ENCODE measurements at regions not wholly inside any gene's neighbourhood (a gene's known extent, or its start where the extent isn't known, plus 50 kb on each side); places are given as distances from the start of the nearest gene placed in this dataset.
"Not testable (repeated sequence)": the region's sequence is repeated elsewhere in the genome, so short reads cannot be mapped to it uniquely, and the experiment has no call there.

DNA sequence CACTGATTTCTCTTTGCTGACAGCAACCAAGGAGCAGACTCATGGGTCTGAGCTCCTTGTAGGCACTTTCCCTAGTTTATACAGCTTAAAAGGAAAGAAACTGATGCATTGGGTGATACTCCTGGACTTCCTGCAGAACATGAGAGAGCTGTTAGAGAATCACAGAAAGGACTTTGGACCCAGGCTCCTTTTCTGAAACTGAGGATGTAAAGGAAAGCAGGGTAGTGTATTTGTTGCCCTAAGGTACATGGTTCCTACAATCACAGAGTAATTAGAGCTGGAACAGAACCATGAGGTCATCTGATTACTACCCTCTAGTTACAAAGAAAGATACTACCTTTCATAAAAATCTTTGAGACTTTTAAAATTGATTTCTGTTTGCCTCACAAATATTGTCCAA is 477.1 kb upstream of the SPTLC3 start:
- H3K27me3 ChIP-seq (ENCODE audit: control insufficient read depth in 1 of 2, insufficient read depth in 2 of 2, low read length in 2 of 2), result no peaks in the 10 kb centered on the region
- H3K4me1 ChIP-seq (ENCODE audit: control insufficient read depth in 2 of 2, insufficient read depth in 2 of 2, low read length in 1 of 2), result no peaks in the 10 kb centered on the region
- no peak overlapping the region for H3K4me3 ChIP-seq (ENCODE audit: low read depth in 1 of 2, low read length in 2 of 2)
- H3K36me3 ChIP-seq (ENCODE audit: control insufficient read depth in 2 of 2, insufficient read depth in 2 of 2, low read length in 1 of 2), result no peaks in the 10 kb centered on the region
- H3K9me3 ChIP-seq (ENCODE audit: control insufficient read depth in 2 of 2, insufficient read depth in 1 of 2, low read depth in 1 of 2, low read length in 1 of 2), result peaks cover 0 to 3% of the 10 kb centered on the region in 2 donors
- no peak overlapping the region for H3K27ac ChIP-seq (ENCODE audit: low read depth in 2 of 2, low read length in 1 of 2)

DNA sequence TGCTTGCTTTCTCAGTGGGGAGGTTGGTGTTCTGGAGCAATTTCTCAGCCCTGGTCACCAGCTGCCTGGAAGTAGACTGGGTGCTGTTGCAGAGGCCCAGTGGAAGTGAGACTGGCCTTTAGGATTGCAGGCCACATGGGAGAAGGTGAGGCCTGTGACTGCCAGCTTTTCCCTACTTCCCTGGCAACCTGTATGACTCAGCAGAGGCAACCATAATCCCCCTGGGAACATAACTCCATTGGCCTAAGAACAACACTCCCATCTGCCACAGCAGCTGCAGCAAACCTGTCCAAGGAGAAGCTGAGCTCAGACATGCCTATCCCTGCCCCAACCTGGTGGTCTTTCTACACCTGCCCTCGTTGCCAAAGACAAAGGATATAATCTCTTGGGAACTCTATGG is 473.5 kb upstream of the SPTLC3 start:
- H3K36me3 ChIP-seq (ENCODE audit: control insufficient read depth in 2 of 2, insufficient read depth in 2 of 2, low read length in 1 of 2), result no peaks in the 10 kb centered on the region
- H3K27ac ChIP-seq (ENCODE audit: low read depth in 2 of 2, low read length in 1 of 2), result no peak overlapping the region
- H3K4me1 ChIP-seq (ENCODE audit: control insufficient read depth in 2 of 2, insufficient read depth in 2 of 2, low read length in 1 of 2), result no peaks in the 10 kb centered on the region
- WGBS, 2 donors, result 22 to 30% methylated on average over 1 of the region's 1 CpG
- H3K27me3 ChIP-seq (ENCODE audit: control insufficient read depth in 1 of 2, insufficient read depth in 2 of 2, low read length in 2 of 2), result no peaks in the 10 kb centered on the region
- H3K4me3 ChIP-seq (ENCODE audit: low read depth in 1 of 2, low read length in 2 of 2), result no peak overlapping the region
- peaks cover 0 to 3% of the 10 kb centered on the region in 2 donors for H3K9me3 ChIP-seq (ENCODE audit: control insufficient read depth in 2 of 2, insufficient read depth in 1 of 2, low read depth in 1 of 2, low read length in 1 of 2)

DNA sequence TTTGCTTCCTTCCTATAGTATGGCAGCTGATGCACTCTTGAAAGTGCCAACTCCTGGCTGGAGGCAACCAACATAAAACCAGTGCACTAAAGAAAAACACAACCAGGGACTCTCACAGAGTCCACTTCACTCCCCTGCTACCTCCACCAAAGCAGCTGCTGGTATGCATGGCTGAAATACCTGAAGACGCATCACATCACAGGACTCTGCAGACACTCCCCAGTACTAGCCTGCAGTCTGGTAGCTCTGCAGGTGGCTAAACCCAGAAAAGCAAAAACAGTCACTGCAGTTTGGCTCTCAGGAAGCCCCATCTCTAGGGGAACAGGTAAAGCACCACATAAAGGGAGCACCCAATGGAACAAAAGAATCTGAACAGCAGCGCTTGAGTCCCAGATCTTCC is 473.0 kb upstream of the SPTLC3 start:
- WGBS, 2 donors, result 88 to 95% methylated on average over 2 of the region's 2 CpGs
- Histone ChIP-seq H3K36me3 (ENCODE audit: control insufficient read depth in 2 of 2, insufficient read depth in 2 of 2, low read length in 1 of 2) (no peaks in the 10 kb centered on the region), H3K27me3 (ENCODE audit: control insufficient read depth in 1 of 2, insufficient read depth in 2 of 2, low read length in 2 of 2) (no peaks in the 10 kb centered on the region), H3K9me3 (ENCODE audit: control insufficient read depth in 2 of 2, insufficient read depth in 1 of 2, low read depth in 1 of 2, low read length in 1 of 2) (peaks cover 0 to 3% of the 10 kb centered on the region in 2 donors), H3K27ac (ENCODE audit: low read depth in 2 of 2, low read length in 1 of 2) (no peak overlapping the region), H3K4me3 (ENCODE audit: low read depth in 1 of 2, low read length in 2 of 2) (no peak overlapping the region), H3K4me1 (ENCODE audit: control insufficient read depth in 2 of 2, insufficient read depth in 2 of 2, low read length in 1 of 2) (no peaks in the 10 kb centered on the region)

DNA sequence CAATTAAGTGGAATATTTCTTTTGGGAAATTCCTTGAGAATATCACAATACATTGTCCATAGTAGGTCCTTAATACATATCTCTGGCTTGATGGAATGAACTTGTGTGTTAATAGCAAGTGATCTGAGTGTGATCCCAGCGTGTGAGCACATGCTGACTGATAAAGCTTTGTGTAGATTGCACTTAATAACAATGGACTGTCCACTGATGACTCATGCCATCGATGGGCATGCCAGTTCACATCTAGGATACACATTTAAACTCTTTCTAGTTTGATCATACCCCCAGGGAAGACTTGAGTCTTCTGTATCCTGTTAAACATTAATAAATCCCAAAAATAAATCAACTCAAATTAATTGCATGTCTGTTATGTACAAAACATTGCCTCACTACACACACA is 454.3 kb upstream of the SPTLC3 start:
- Histone ChIP-seq H3K27me3 (ENCODE audit: control insufficient read depth in 1 of 2, insufficient read depth in 2 of 2, low read length in 2 of 2) (no peaks in the 10 kb centered on the region), H3K4me3 (ENCODE audit: low read depth in 1 of 2, low read length in 2 of 2) (no peak overlapping the region), H3K4me1 (ENCODE audit: control insufficient read depth in 2 of 2, insufficient read depth in 2 of 2, low read length in 1 of 2) (no peaks in the 10 kb centered on the region), H3K36me3 (ENCODE audit: control insufficient read depth in 2 of 2, insufficient read depth in 2 of 2, low read length in 1 of 2) (no peaks in the 10 kb centered on the region), H3K9me3 (ENCODE audit: control insufficient read depth in 2 of 2, insufficient read depth in 1 of 2, low read depth in 1 of 2, low read length in 1 of 2) (no peaks in the 10 kb centered on the region), H3K27ac (ENCODE audit: low read depth in 2 of 2, low read length in 1 of 2) (no peak overlapping the region)
- 24 to 30% methylated on average over 2 of the region's 2 CpGs for WGBS, 2 donors

DNA sequence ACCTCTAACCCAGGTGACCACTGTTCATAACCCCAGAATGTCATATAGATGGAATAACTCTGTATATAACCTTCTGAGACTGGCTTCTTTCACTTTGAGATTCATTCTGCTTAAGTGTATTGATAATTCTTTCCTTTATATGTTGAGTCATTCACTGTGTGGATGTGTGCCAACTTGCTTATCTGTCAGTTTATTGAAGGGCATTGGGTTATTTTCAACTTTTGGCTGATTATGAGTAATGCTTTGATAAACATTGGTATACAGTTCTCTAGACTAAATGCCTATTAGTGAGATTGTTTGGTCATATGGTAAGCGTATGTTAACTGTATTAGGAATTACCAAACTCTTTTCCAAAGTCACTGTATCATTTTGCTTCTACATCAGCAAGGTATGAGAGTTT is 453.4 kb upstream of the SPTLC3 start:
- H3K27ac ChIP-seq (ENCODE audit: low read depth in 2 of 2, low read length in 1 of 2), result no peak overlapping the region
- 43 to 78% methylated on average over 1 of the region's 1 CpG for WGBS, 2 donors
- no peaks in the 10 kb centered on the region for H3K4me1 ChIP-seq (ENCODE audit: control insufficient read depth in 2 of 2, insufficient read depth in 2 of 2, low read length in 1 of 2)
- H3K27me3 ChIP-seq (ENCODE audit: control insufficient read depth in 1 of 2, insufficient read depth in 2 of 2, low read length in 2 of 2), result no peaks in the 10 kb centered on the region
- H3K9me3 ChIP-seq (ENCODE audit: control insufficient read depth in 2 of 2, insufficient read depth in 1 of 2, low read depth in 1 of 2, low read length in 1 of 2), result no peaks in the 10 kb centered on the region
- H3K4me3 ChIP-seq (ENCODE audit: low read depth in 1 of 2, low read length in 2 of 2), result no peak overlapping the region
- H3K36me3 ChIP-seq (ENCODE audit: control insufficient read depth in 2 of 2, insufficient read depth in 2 of 2, low read length in 1 of 2), result no peaks in the 10 kb centered on the region

DNA sequence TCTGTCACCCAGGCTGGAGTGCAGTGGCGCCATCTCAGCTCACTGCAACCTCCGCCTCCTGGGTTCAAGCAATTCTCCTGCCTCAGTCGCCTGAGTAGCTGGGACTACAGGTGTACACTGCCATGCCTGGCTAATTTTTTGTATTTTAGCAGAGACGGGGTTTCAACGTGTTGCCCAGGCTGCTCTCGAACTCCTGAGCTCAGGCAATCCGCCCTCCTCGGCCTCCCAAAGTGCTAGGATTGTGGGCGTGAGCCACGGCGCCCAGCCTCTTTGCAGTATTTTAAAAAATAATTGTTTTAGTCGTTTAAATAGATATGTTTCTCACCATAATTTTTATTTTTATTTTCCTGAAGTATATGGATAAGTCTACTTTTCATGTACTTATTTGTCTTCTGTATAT is 452.9 kb upstream of the SPTLC3 start:
- H3K36me3 ChIP-seq (ENCODE audit: control insufficient read depth in 2 of 2, insufficient read depth in 2 of 2, low read length in 1 of 2); H3K4me3 ChIP-seq (ENCODE audit: low read depth in 1 of 2, low read length in 2 of 2); H3K9me3 ChIP-seq (ENCODE audit: control insufficient read depth in 2 of 2, insufficient read depth in 1 of 2, low read depth in 1 of 2, low read length in 1 of 2); H3K4me1 ChIP-seq (ENCODE audit: control insufficient read depth in 2 of 2, insufficient read depth in 2 of 2, low read length in 1 of 2); H3K27me3 ChIP-seq (ENCODE audit: control insufficient read depth in 1 of 2, insufficient read depth in 2 of 2, low read length in 2 of 2); H3K27ac ChIP-seq (ENCODE audit: low read depth in 2 of 2, low read length in 1 of 2): not testable (repeated sequence)
- WGBS, 2 donors, result 92 to 93% methylated on average over 11 to 12 of the region's 12 CpGs

DNA sequence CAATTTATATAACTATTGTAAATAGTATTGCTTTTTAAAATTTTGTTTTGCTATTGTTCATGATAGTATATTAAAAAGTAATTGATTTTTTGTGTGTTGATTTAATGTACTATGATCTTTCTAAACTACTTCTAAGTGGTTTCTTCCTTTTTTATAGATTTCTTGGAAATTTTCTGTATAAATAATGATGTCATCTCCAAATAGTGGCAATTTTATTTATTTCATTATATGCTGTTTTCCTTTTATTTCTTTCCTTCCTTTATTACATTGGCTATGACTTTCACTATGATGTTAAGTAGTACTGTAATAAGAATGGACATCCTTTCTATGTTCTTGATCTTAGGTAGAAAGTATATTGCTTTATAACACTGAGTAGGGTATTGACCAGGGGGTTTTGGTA is 451.5 kb upstream of the SPTLC3 start:
- H3K4me1 ChIP-seq (ENCODE audit: control insufficient read depth in 2 of 2, insufficient read depth in 2 of 2, low read length in 1 of 2), result no peaks in the 10 kb centered on the region
- no peaks in the 10 kb centered on the region for H3K9me3 ChIP-seq (ENCODE audit: control insufficient read depth in 2 of 2, insufficient read depth in 1 of 2, low read depth in 1 of 2, low read length in 1 of 2)
- no peak overlapping the region for H3K4me3 ChIP-seq (ENCODE audit: low read depth in 1 of 2, low read length in 2 of 2)
- H3K27me3 ChIP-seq (ENCODE audit: control insufficient read depth in 1 of 2, insufficient read depth in 2 of 2, low read length in 2 of 2), result no peaks in the 10 kb centered on the region
- no peak overlapping the region for H3K27ac ChIP-seq (ENCODE audit: low read depth in 2 of 2, low read length in 1 of 2)
- H3K36me3 ChIP-seq (ENCODE audit: control insufficient read depth in 2 of 2, insufficient read depth in 2 of 2, low read length in 1 of 2), result no peaks in the 10 kb centered on the region

DNA sequence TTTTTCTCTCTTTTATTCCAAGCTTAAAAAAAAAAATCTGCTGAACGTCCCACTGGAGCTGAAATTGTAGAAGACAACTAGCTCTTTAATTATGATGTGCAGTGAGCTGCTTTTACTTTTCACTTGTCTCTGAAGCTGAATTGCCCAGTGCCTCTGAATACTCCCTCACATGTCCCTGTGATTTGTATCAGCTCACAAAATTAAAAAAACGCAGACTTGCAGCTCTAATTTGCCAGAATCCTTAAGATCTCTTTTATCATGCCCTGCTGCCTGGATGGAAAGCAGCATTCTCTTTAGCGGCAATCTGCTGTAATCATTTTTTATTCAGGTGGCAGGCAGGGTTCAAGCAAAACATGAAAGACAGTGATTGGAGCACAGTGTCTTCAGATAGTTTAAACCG is 443.8 kb upstream of the SPTLC3 start:
- no peaks in the 10 kb centered on the region for H3K27me3 ChIP-seq (ENCODE audit: control insufficient read depth in 1 of 2, insufficient read depth in 2 of 2, low read length in 2 of 2)
- H3K4me1 ChIP-seq (ENCODE audit: control insufficient read depth in 2 of 2, insufficient read depth in 2 of 2, low read length in 1 of 2), result no peaks in the 10 kb centered on the region
- WGBS, 2 donors, result 76 to 78% methylated on average over 4 of the region's 4 CpGs
- H3K4me3 ChIP-seq (ENCODE audit: low read depth in 1 of 2, low read length in 2 of 2), result no peak overlapping the region
- no peaks in the 10 kb centered on the region for H3K36me3 ChIP-seq (ENCODE audit: control insufficient read depth in 2 of 2, insufficient read depth in 2 of 2, low read length in 1 of 2)
- no peak overlapping the region for H3K27ac ChIP-seq (ENCODE audit: low read depth in 2 of 2, low read length in 1 of 2)
- no peaks in the 10 kb centered on the region for H3K9me3 ChIP-seq (ENCODE audit: control insufficient read depth in 2 of 2, insufficient read depth in 1 of 2, low read depth in 1 of 2, low read length in 1 of 2)

DNA sequence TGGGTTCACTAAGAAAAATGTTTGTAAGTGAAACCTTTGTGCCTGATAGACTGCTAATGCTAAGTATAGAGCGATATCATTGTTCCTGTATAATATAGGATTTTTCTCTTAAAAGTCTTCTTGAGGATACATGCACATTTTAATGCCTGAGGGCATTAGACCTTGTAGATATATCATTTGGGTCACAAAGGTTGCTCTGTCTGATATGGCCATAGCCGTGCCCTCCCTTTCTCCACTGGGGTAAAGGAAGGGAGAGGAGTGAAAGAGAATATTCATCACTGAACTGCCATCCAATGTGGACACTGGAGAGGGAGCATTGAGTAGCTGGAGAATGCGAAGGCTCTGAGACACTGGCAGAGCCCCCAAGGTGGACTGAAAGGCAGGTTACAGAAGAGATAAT is 442.2 kb upstream of the SPTLC3 start:
- Histone ChIP-seq H3K9me3 (ENCODE audit: control insufficient read depth in 2 of 2, insufficient read depth in 1 of 2, low read depth in 1 of 2, low read length in 1 of 2) (no peaks in the 10 kb centered on the region), H3K27ac (ENCODE audit: low read depth in 2 of 2, low read length in 1 of 2) (no peak overlapping the region), H3K4me1 (ENCODE audit: control insufficient read depth in 2 of 2, insufficient read depth in 2 of 2, low read length in 1 of 2) (no peaks in the 10 kb centered on the region), H3K4me3 (ENCODE audit: low read depth in 1 of 2, low read length in 2 of 2) (no peak overlapping the region), H3K36me3 (ENCODE audit: control insufficient read depth in 2 of 2, insufficient read depth in 2 of 2, low read length in 1 of 2) (no peaks in the 10 kb centered on the region), H3K27me3 (ENCODE audit: control insufficient read depth in 1 of 2, insufficient read depth in 2 of 2, low read length in 2 of 2) (no peaks in the 10 kb centered on the region)
- 85 to 87% methylated on average over 3 of the region's 3 CpGs for WGBS, 2 donors

DNA sequence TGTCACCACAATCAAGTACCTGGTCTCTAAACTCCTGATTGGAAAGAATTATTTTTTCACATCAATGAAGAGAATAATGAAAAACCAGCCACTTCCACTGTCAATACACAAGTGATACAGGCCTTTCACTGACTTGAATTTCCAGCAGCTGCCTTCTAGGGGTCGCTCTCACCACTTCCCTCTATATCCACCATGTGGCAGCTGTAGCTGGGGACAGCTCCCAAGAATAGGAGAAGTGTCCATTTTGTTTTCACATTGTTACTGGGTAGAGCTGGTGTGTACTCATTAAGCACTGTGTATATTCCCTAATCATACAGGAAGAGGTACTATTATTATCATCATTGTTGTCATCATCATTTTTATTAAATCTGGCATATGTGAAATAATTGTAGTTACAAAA is 438.4 kb upstream of the SPTLC3 start:
- Histone ChIP-seq H3K4me1 (ENCODE audit: control insufficient read depth in 2 of 2, insufficient read depth in 2 of 2, low read length in 1 of 2) (no peaks in the 10 kb centered on the region), H3K4me3 (ENCODE audit: low read depth in 1 of 2, low read length in 2 of 2) (no peak overlapping the region), H3K27me3 (ENCODE audit: control insufficient read depth in 1 of 2, insufficient read depth in 2 of 2, low read length in 2 of 2) (no peaks in the 10 kb centered on the region), H3K27ac (ENCODE audit: low read depth in 2 of 2, low read length in 1 of 2) (no peak overlapping the region), H3K36me3 (ENCODE audit: control insufficient read depth in 2 of 2, insufficient read depth in 2 of 2, low read length in 1 of 2) (no peaks in the 10 kb centered on the region), H3K9me3 (ENCODE audit: control insufficient read depth in 2 of 2, insufficient read depth in 1 of 2, low read depth in 1 of 2, low read length in 1 of 2) (no peaks in the 10 kb centered on the region)
- 19 to 41% methylated on average over 1 of the region's 1 CpG for WGBS, 2 donors

Measured in esophagus (tissue), 2 donors.